Right cardiac atrium (tissue), 5 donors: ENCODE measurements at regions not wholly inside any gene's neighbourhood (a gene's known extent, or its start where the extent isn't known, plus 50 kb on each side); places are given as distances from the start of the nearest gene placed in this dataset.
"Not testable (repeated sequence)": the region's sequence is repeated elsewhere in the genome, so short reads cannot be mapped to it uniquely, and the experiment has no call there.

Experiments
- ATAC-seq, 2 donors: fragments of 200-7000 bp; cut with Tn5 transposase; one replicate each; pipeline versions ENCODE4 v1.8.0 to v1.9.1; 2020; ENCODE audit warnings: moderate library complexity in 2 of 2, mild to moderate bottlenecking in 1 of 2
- DNase-seq, 3 donors: peaks; one replicate each; pipeline ENCODE4 v3.0.0-alpha.2; 2020
- H3K27ac ChIP-seq: one replicate; pipeline ENCODE4 v1.5.1; 2013; ENCODE audit warnings: mild to moderate bottlenecking, low read length, control low read depth, moderate library complexity
- H3K27me3 ChIP-seq: one replicate; pipeline ENCODE4 v1.6.1; 2013; ENCODE audit not compliant: control insufficient read depth, insufficient read depth
- H3K4me1 ChIP-seq: one replicate; pipeline ENCODE4 v1.6.1; 2013; ENCODE audit warnings: low read length; ENCODE audit not compliant: control insufficient read depth, insufficient read depth
- H3K4me3 ChIP-seq: one replicate; pipeline ENCODE4 v1.5.1; 2013; ENCODE audit warnings: low read length, control low read depth
- H3K9me3 ChIP-seq: one replicate; pipeline ENCODE4 v1.6.1; 2013; ENCODE audit warnings: low read length; ENCODE audit not compliant: control insufficient read depth
- WGBS: extraction: QIAGEN DNeasy Blood & Tissue Kit; methylation state at CpG from one replicate; pipeline ENCODE4 v1.1.7; 2013; 5-methylcytosine and 5-hydroxymethylcytosine counted together
- intact Hi-C, 4 donors: fragments of 100-400 bp; cut with DNase I; formaldehyde crosslinking; loops; one replicate each; pipeline versions ENCODE4 v1.11.0 to v1.14.0; 2022 to 2023
- donor health status: healthy with polysubstance abuse.
- donor health status: DM: no; HTN: yes; CAD: no.
- donor health status: DM: no; HTN: no; CAD: no.
- donor health status: DM: no; HTN: yes; CAD: no; lungs with severe emphysema.
- donor health status: DM: yes; HTN: yes; CAD: no.

DNA sequence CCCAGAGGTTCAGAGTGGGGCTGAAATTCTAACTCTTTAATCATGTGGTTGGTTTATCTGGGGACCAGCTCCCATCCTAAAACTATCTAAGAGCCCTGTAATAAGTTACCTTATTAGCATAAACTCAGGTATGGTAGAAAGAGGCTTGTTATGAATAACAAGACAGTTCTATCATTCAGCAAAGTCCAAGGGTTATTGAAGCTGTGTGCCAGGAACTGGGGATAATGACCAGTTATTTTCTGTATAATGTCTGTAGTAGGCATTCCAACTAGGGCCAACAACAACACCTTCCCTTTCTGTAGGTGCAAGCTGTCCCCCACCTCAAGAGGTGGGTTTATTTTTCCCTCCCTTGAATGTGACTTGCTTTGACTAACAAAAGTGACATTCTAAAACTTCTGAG, 170.1 kb downstream of the CD83 start:
- no peak for DNase-seq
- no peak overlapping the region for H3K27ac ChIP-seq
- no peak overlapping the region for H3K4me3 ChIP-seq
- no peaks in the 10 kb centered on the region for H3K27me3 ChIP-seq
- ATAC-seq, result no peak
- no peaks in the 10 kb centered on the region for H3K4me1 ChIP-seq
- no peaks in the 10 kb centered on the region for H3K9me3 ChIP-seq
- intact Hi-C loops, result no loop called here

GRCh38 chr6:14288910-14289309, 171.3 kb downstream of the CD83 start:
- WGBS, result 97% methylated on average over 3 of the region's 3 CpGs
- ATAC-seq, result no peak
- no peak overlapping the region for H3K27ac ChIP-seq
- no peaks in the 10 kb centered on the region for H3K27me3 ChIP-seq
- H3K4me1 ChIP-seq, result no peaks in the 10 kb centered on the region
- no peak for DNase-seq
- H3K4me3 ChIP-seq, result no peak overlapping the region
- no peaks in the 10 kb centered on the region for H3K9me3 ChIP-seq
- intact Hi-C loops, result no loop called here

- H3K27me3 ChIP-seq, result no peaks in the 10 kb centered on the region
- WGBS, result 75% methylated on average over 8 of the region's 8 CpGs
- no peaks in the 10 kb centered on the region for H3K4me1 ChIP-seq
- no peak for DNase-seq
- intact Hi-C loops, result no loop called here
- no peak overlapping the region for H3K4me3 ChIP-seq
- no peak overlapping the region for H3K27ac ChIP-seq
- H3K9me3 ChIP-seq, result no peaks in the 10 kb centered on the region
- ATAC-seq, result no peak
Observed at GRCh38 chr6:14290041-14290771, 172.6 kb downstream of the CD83 start.

DNA sequence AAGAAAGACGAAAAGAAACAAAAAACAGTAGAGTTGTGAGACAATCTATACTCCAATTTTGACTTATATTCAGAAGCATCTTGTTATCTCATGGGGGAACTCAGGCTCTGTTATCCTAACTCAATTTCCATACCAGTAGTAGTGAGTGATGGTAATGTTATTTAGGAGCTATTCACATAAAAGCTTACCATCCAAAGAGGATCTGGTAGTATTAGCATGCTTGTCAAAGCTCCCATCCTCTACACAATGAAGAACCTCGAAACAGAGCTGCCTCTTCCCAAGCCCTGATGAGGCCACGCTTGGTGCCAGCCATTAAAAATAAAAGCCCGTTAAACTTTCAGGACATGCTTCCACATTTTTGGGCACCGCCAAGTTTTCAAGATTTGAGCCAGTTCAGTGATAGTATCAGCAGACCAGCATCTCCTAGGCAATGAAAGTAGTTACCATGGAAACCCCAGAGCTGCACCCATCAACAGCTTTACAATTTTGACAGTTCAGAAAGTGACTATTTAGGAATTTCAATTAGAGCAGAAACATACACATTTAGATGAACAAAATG, 173.3 kb downstream of the CD83 start:
- Histone ChIP-seq H3K4me3 (no peak overlapping the region), H3K27me3 (no peaks in the 10 kb centered on the region), H3K27ac (no peak overlapping the region), H3K4me1 (no peaks in the 10 kb centered on the region), H3K9me3 (no peaks in the 10 kb centered on the region)
- intact Hi-C loops, result no loop called here
- 84% methylated on average over 5 of the region's 5 CpGs for WGBS
- DNase-seq (no peak), ATAC-seq (no peak)

GRCh38 chr6:14291331-14291730, 173.8 kb downstream of the CD83 start:
- H3K4me3 ChIP-seq, result no peak overlapping the region
- H3K27ac ChIP-seq, result no peak overlapping the region
- intact Hi-C loops, result no loop called here
- no peak for DNase-seq
- no peak for ATAC-seq
- no peaks in the 10 kb centered on the region for H3K4me1 ChIP-seq
- no peaks in the 10 kb centered on the region for H3K27me3 ChIP-seq
- 89% methylated on average over 3 of the region's 3 CpGs for WGBS
- H3K9me3 ChIP-seq, result no peaks in the 10 kb centered on the region

DNA sequence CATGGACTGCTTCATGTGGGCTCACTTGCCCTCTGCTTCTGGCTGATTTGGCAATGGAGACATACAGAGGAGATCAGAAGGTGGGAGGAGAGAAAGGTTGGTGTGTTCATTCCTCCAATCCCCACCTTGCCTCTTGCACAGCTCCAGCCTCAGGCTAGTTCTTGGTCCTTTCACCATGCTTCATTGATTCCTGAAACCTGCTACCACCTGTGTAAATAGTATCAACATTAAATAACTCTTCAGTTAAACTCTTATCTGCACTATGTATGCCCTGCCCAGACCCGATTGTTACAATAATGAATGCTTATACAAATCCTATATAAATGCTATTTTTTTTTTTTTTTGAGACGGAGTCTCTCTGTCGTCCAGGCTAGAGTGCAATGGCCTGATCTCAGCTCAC, 174.5 kb downstream of the CD83 start:
- H3K27me3 ChIP-seq, result no peaks in the 10 kb centered on the region
- no peak for ATAC-seq
- no peak overlapping the region for H3K4me3 ChIP-seq
- no peaks in the 10 kb centered on the region for H3K4me1 ChIP-seq
- no peak overlapping the region for H3K27ac ChIP-seq
- intact Hi-C loops, result no loop called here
- no peak for DNase-seq
- WGBS, result 97% methylated on average over 3 of the region's 3 CpGs
- no peaks in the 10 kb centered on the region for H3K9me3 ChIP-seq

DNA sequence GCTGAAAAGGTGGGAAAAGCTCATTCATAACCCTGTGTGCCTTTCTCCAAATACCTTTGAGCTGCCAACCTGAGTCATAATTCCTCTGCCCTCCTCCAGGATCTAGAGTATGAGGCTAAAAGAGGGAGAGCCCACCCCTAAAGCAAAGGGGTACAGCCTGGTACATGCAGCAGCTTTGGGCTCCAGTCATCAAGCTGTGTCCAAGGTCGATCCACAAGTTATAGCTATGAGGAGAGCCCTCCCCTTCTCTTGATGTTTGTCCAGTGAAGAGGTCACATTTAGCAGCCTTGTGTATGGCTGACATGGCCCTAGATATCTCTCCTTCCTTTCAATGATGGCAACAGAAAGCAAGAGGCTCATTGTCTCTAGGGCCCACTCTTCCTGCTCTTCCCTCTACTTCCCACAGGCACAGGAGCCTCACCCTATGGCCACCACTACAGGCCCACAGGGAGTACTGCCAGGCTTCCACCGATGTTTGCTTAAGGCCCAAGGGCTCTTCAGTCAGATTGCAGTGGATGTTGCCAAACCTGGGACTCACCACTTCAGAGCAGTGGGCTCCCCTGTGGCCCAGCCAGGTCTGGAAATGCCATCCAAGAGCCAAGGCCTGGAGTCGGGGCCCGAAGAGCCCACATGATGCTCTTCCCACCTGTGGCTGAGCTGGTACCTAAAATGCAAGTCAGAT, 176.8 kb downstream of the CD83 start:
- intact Hi-C loops, result no loop called here
- H3K4me3 ChIP-seq, result no peak overlapping the region
- H3K27ac ChIP-seq, result no peak overlapping the region
- no peaks in the 10 kb centered on the region for H3K4me1 ChIP-seq
- no peak for ATAC-seq
- no peaks in the 10 kb centered on the region for H3K27me3 ChIP-seq
- 95% methylated on average over 4 of the region's 4 CpGs for WGBS
- DNase-seq, result no peak
- H3K9me3 ChIP-seq, result no peaks in the 10 kb centered on the region

GRCh38 chr6:14296698-14297097, 179.1 kb downstream of the CD83 start:
- H3K27me3 ChIP-seq, H3K4me3 ChIP-seq, intact Hi-C loops, ATAC-seq, H3K27ac ChIP-seq, DNase-seq, H3K4me1 ChIP-seq, H3K9me3 ChIP-seq: not testable (repeated sequence)
- WGBS, result 92% methylated on average over 6 of the region's 6 CpGs

DNA sequence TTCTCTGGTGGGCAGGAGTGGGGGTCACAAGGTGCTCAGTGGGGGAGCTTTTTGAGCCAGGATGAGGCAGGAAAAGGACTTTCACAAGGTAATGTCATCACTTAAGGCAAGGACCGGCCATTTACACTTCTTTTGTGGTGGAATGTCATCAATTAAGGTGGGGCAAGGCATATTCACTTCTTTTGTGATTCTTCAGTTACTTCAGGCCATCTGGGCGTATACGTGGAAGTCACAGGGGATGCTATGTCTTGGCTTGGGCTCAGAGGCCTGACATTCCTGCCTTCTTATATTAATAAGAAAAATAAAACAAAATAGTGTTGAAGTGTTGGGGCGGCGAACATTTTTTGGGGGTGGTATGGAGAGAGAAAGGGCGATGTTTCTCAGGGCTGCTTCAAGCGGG, 179.5 kb downstream of the CD83 start:
- H3K4me1 ChIP-seq, H3K27me3 ChIP-seq, H3K4me3 ChIP-seq, H3K27ac ChIP-seq, ATAC-seq, H3K9me3 ChIP-seq, DNase-seq, intact Hi-C loops: not testable (repeated sequence)
- WGBS, result 96% methylated on average over 7 of the region's 7 CpGs

- WGBS, result 90% methylated on average over 16 of the region's 16 CpGs
Observed at GRCh38 chr6:14300189-14300588, 182.6 kb downstream of the CD83 start.

DNA sequence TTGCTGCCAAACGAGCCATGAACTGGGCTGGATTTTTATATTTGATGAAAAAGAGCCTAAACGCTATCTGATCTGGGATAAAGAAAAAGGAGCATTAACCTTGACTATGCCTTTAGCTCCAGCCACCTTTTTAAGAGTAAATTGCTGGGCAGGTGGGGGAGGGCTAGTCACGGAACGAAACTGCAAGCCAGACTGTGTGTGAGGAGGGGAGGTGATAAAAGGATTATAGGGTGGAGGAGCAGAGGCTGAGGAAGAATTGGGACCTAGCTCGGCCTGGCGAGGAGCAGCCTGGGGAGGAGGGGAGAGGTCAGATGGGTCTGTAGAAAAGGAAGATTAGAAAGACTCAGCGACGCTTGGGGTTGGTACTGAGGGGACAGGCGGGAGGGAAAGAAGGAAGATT, 183.1 kb downstream of the CD83 start:
- H3K4me3 ChIP-seq, ATAC-seq, H3K27ac ChIP-seq, H3K4me1 ChIP-seq, intact Hi-C loops, H3K9me3 ChIP-seq, H3K27me3 ChIP-seq, DNase-seq: not testable (repeated sequence)
- WGBS, result 83% methylated on average over 4 of the region's 9 CpGs

More at GRCh38 chr6:14300189-14300588, 182.6 kb downstream of the CD83 start:
- intact Hi-C loops, H3K27ac ChIP-seq, DNase-seq, H3K27me3 ChIP-seq, H3K4me1 ChIP-seq, ATAC-seq, H3K4me3 ChIP-seq, H3K9me3 ChIP-seq: not testable (repeated sequence)
